Upper lobe of left lung (tissue), 4 donors: ENCODE measurements at regions not wholly inside any gene's neighbourhood (a gene's known extent, or its start where the extent isn't known, plus 50 kb on each side); places are given as distances from the start of the nearest gene placed in this dataset.

Source experiments
- CTCF ChIP-seq, 6 experiments: fragments of 450-650 bp in 4 of 6; fragments of 200-600 bp in 2 of 6; sonication (generic) in 2 of 6; IDR thresholded peaks; one replicate each; pipeline ENCODE4 v1.5.1; 2016 to 2019; ENCODE audit warnings: antibody characterized with exemption in 6 of 6
- EP300 ChIP-seq, 4 donors: sonication (generic); formaldehyde crosslinking; IDR thresholded peaks; one replicate each; pipeline ENCODE4 v1.5.1; 2017; ENCODE audit warnings: antibody characterized with exemption in 4 of 4, control low read depth in 2 of 4
- POLR2A ChIP-seq, 4 donors: fragments of 450-650 bp; IDR thresholded peaks; one replicate each; pipeline ENCODE4 v1.5.1; 2016 to 2017; ENCODE audit warnings: antibody characterized with exemption in 4 of 4, mild to moderate bottlenecking in 2 of 4
- POLR2AphosphoS5 ChIP-seq, 2 donors: sonication (generic); formaldehyde crosslinking; IDR thresholded peaks; one replicate each; pipeline ENCODE4 v1.5.1; 2017; ENCODE audit warnings: antibody characterized with exemption in 2 of 2

- TF ChIP-seq CTCF (IDR thresholded peaks at IDR 0.05) (no peak), EP300 (IDR thresholded peaks at IDR 0.05) (no peak), POLR2A (IDR thresholded peaks at IDR 0.05) (no peak), POLR2AphosphoS5 (IDR thresholded peaks at IDR 0.05) (no peak)
Observed at GRCh38 chr2:8195784-8196183, 486.1 kb upstream of the ID2 start.
